Endometrium (tissue), 2 donors: ENCODE measurements at regions not wholly inside any gene's neighbourhood (a gene's known extent, or its start where the extent isn't known, plus 50 kb on each side); places are given as distances from the start of the nearest gene placed in this dataset.
A peak's percentile ranks its signal among the peaks of the same experiment; 100 is the strongest.

Experiments used
- FAIRE-seq: peaks from 2 replicates; lab custom pipeline; 2012; peaks lifted over from hg19 to GRCh38; lab: Jason Lieb, UNC
- donor health status: control.
- donor health status: control.

DNA sequence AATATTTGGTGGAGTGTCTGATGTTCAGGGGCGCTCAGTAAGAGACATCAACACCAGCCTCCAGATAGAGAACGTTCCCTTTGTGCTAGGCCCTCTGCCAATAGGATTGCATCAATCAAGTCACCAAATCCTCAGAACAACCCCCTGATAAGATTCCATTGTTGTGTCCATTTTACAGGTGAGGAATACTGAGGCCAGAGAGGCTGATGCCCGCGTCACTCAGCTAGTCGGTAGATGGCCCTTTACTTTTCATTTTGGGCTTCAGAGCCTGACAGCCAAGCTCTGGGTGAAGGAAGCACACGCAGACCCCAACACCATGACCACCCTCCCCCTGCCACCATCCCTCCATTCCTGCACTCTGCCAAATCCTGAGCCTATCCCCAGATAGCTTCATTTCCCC is 406.2 kb downstream of the PTPRU start:
- FAIRE-seq, result no peak

DNA sequence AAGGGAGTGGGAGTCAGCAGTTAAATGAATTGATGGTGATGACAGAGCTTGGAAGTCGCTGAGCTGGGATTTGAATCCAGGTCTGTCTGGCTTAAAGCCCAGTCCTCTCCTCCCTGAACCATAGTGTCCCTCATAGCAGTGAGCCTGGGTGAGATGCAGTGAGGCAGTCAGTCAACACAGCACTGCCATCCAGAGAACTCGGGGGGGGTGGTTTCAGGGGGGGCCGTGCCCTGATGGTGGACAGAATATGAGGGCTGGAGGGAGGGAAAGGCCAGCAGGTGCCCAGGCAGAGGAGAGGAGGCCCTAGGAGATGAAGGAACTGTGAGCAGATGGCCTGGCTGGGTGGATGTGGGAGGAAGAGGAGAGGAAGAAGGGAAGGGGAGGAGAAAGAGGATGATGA is 405.6 kb downstream of the PTPRU start:
- no peak for FAIRE-seq

DNA sequence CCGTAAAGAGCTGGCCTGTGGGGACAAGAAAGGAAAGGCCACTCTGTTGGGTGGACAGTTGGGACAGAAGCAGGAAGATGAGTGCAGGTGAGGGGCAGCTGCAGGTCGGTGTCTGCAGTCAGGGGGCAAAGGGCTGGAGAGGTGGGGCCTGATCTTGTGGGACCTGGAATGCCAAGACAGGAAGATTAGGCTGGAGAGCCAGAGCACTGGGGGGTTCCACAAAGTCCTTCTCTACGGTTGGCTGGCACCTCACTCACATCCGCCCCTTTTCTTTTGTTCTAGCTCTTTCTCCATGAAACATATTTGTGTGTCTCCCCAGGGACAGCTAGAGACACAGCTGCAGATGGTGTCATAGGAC is 404.1 kb downstream of the PTPRU start:
- no peak for FAIRE-seq

DNA sequence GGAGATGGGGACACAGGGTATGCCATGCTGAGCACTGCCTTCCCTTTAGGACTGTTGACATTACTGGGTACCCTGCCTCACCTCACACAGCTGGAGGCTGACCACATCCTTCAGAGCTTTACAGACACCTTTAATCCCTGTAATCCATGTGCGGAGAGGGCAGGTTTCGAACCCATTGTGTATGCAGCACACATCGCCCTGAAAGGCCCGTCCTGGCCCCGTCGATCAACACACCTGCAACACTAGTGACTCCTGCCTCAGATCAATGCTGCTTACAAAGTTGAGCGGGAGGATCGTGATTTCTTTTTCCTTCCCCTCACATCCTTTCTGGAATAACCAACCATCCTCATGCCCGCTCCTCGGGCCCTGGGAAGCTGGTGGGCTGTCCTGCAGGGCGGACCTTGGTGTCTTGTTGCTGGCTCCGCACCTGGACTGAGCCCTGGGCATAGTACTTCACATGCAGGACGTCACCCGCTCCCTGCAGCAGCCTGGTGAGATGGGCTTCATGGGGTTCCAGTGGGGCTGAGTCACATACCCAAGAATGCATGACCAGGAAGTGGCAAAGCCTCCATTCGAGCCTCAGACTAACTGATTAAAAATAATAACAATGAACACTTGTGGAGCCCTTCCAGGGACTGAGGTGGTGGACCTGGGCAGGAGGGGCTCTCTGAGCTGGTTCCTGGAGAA is 403.6 kb downstream of the PTPRU start:
- no peak for FAIRE-seq

DNA sequence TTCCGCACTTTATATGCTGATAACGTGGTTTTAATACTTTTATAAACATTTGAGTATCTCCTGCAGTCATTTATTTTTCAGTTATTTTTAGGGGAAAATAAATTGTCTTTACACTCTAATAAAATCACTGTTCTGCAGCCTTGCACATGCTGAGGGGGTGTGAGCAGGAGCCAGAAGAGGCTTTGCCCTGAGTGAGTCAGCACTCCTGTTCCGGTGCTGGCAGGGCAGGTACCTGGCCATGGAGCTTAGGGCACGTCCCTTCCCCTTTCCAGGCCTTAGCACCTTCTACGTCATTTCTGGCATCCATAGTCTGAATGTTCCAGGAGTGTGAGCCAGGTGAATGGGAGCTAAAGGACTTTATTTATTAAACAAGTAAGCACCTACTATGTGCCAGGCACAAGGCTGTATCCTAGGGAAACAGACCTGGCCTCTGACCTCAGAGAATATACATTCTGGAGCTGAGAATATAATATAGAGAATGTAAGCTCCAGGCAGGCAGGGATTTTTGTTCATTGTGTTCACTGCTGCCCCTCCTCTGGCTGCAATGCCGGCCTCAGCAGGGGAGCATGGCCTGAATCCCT is 402.9 kb downstream of the PTPRU start:
- no peak for FAIRE-seq

DNA sequence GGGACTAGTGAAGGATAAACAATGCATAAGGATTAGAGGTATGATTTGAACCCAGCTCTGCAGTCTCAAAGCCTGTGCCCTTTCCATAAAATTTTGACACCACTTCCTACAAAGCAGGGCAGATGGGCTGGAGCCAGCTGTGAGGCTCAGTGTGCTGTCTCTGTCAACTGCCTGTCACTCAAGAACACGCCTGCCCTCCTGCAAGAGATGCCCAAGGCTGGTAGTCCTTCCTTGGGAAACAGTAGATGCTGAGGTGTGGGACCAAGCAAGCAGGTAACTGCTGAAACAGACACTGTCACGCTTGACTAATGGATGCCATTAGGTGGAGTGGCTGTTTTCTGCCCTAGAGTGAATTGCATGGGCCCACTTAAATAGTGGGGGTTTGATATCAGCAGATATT is 402.0 kb downstream of the PTPRU start:
- FAIRE-seq, result no peak

DNA sequence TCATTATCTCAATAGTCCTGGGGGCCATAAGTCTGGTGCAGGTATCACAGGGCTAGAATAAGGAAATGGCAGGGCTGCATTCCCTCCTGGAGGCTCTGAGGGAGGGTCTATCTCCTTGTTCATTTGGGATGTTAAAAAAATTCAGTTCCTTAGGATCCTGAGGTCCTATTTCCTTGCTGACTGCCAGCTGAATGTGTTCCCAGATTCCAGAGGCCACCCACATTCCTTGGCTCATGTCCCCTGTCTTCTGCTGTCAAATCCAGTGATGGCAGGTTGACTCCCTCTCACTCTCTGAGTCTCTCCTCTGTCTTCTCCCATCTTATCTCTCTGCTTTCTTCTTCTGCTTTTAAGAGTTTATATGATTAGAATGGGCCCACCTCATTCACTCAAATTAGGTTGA is 400.6 kb downstream of the PTPRU start:
- FAIRE-seq, result no peak

DNA sequence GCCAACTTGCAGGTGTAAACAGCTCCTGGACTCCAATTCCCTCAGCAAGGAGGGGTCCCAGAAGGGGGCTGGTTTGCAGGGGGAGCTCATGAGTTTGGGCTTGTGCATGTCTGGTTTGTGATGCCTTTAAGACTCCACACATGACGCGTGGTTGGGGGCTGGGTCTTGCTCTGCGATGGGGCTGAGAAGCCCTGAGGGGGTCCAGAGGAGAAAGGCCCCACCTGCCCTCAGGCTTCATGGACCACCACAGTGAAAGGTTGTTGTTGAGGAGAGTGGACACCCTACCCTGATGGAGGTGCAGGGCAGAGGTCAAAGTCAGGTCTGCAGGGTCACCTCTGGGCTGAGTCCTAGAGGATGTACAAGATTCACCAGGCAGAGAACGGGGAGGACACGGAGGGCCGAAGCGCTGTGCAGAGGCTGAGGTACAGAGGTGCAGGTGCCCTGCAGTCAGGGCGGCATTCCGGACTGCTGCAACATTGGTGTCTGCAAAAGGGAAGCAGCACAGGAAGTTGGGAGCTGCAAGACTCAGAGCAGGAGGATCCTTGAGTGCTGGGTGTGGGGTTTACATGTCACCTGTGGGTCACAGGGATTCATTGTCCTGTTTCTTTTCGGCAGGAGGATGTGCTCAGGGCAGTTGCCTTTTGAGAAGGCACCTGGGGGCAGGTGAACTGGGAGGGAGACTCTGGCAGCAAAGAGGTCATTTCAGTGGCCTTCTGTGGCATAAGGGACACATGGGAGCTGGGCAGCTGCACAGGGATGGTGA is 399.4 kb downstream of the PTPRU start:
- no peak for FAIRE-seq

DNA sequence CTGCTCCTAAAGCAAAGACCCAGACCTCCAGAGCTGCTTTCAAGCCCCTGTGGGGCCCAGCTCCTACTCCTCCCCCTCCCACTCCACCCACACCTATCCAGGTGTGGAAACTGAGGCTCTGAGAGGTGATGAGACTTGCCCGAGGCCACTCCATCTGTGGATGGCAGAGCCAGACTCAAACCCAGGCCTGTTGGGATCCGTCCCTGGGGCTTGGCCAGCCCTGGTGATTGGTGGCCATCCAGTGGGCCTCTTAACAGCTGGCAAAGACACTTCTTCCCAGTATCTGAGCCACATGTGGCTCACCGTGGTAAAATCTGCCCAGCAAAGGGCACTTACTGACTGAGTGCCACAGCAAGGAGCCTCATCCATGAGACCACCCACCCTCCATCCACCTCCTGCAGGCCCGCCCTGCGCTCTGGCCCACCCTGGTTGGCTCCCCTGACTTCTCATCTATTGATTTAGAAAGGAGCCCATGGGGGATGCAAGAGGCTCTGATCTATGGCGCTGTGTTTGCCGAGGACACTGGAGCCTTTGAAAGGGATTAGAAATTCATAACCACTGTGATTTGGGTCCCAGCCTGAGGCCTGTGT is 398.5 kb downstream of the PTPRU start:
- FAIRE-seq, result no peak

DNA sequence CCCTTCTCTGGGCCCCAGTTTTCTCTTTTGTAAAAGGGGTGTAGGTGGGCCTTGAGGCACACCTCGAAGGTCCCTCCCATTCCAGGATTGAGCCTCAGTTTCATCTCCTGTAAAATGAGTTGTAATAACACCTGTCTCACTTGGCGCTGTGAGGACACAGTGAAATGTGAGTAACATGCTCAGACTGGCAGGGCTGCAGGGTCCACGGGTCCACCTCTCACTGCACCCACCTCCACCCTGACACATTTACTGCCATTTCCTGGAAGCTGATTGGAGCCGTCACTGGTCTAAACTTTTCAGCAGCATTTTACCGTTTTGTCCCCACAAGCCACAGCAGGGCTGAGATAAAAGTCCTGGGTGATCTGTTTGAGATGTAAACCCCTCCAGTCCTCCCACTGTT is 398.0 kb downstream of the PTPRU start:
- FAIRE-seq, result no peak

DNA sequence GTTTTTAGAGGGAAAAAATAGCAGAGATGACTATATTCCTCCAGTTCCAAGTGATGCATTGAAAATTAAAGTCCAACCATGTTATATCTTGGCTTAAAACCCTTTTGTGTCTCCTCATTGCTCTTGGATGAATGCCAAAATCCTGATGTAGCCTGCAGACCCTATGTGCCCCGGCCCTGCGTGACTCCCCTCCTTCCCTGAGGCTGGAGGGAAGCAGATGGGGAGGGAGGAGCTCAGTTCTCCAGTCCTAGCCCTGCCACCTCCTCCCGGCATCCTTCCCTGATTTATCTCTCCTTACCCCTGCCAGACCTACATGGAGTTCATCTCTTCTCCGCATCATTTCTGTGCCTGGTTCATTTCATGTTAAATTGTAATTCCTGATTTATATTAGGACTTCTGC is 397.4 kb downstream of the PTPRU start:
- no peak for FAIRE-seq

DNA sequence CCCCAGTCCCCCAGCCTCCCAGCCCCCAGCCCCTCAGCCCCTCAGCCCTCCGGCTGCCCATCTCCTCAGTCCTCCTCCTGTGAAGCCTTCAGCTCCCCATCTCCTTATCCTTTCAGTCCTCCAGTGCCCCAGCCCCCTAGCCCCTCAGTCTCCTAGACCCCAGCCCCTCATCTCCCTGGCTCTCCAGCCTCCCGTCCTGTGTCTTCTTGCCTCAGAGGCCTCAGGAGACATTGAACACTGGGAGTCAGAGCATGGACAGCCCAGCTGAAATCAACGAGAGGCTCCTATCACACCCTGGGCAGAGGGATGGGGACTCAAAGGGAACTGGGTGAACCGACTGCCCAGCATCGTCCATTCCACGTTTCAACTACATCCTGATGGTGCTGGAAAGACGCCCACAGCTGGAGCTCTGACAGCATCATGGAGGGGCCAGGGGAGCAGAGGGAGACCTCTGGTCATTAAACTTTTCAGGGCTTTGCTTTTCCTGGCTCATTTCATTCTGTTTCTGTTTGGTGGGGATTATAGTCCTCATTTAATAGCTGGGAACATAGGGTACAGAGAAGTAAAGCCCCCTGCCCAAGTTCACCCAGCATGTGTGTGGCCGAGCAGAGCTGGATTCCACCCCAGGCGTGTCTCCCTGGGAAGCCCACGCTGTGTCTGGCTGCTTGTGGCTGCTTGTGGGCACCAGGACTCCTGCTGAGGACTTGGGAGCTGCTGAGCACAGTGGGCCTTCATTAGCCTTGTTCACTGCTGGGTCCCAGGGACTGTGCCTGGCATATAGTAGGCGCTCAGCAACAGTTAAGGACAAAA is 396.7 kb downstream of the PTPRU start:
- no peak for FAIRE-seq

DNA sequence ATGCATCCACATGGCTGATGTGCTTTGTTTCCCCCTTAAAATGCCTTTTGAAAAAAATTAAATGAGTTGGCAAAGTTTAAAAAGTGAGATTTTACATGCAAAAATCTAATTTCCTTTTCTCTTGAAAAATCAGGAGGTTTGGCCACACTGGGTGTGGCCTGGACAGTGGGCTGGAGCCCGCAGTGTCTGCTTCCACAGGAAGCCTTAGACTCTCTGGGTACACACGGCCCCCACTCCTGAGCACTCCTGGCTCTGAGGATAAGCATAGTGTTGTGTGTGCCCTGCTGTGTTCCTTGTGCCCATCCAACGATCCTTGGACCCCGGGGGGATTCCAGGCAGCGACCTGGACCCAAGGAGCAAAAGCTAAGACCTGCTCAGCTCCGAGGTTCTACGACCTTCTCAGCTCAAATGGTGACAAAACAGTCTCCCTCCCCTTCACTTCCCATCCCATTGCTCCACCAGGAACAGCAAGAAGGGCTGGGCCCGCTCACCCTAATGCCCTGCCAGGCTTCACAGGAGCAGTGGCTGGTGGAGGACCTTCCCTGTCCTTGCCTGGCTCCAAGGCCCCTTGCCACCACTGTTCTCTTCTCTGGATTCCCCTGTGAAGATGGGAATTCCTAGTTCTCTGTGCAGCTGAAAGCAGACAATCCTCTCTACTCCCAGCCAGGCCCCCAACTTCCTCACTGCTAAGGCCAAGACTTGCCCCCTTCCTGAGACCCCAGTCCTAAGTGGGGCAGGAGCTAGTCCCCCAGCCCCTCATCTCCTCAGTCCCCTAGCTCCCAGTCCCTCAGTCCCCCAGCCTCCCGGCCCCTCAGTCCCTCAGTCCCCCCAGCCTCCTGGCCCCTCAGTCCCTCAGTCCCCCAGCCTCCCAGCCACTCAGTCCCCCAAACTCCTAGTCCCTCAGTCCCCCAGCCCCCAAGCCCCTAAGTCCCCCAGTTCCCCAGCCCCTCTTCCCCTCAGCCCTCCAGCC is 395.8 kb downstream of the PTPRU start:
- no peak for FAIRE-seq

DNA sequence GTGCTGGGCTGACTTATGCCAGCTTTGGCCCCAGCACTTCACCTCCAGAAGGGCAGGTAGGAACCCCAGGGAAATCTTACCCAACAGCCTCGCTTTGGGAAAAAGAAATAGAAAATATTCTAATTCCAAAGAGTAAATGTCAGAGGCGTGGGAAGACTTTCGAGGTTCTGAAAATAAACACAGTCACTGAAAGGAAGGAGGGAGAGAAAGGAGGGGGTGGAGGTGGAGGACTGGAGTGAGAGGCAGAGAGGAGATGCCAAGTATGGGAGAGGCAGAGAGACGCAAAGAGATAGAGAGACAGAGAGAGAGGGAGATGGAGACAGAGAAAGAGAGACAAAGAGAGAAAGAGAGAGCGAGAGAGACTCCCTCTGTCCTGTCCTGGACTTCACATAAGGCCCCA is 395.0 kb downstream of the PTPRU start:
- peak; percentile 33 for FAIRE-seq

DNA sequence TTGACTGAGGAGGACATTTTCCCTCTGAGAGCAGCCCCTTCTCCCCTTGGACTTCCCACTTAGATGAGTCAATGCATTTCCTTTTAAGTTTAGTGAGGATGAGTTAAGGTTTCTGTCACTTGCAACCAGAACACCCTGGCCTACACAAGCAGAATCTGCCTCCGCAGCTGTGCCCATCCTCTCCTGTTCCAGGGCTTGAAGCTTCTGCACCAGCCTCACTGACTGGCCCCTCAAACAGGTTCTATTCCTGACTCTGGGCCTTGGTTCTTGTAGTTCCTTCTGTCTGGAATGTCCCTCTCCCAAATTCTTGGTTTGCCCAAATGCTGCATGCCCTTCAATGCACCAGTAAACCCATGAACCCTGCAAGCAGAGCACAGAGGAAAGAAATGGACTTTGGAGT is 394.4 kb downstream of the PTPRU start:
- no peak for FAIRE-seq

DNA sequence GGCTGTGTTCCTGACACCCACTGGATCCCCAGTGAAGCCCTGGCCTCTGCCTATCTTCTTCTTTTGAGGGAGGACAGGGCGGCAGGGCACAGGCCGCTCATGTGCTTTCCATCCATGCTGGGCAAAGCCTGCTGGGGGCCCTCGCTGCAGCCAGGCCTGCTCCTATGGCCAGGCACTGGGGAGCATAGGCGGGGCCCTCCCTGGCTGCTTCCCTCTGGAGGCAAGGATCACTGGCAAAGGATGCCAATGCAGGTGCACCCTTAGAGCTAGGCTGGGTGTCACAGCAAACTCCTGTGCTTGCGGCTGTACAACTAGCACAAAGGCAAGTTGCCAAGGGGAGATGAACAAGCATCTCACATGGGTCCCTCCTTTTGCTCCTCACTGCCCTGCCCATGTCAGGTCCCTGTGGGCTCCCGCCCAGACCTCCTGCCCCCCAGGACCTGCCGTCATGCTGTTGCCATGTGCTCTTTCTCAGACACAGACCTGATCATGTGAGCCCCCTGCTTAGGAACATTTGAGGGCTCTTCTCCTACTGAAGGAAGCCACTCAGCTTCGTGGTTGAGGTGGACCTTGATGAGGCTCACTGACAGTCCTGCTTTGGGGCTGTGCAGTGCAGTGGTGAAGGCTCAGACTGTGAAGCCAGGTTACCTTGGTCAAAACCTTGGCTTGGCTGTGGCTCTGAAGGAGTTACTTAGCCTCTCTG is 393.6 kb downstream of the PTPRU start:
- no peak for FAIRE-seq

DNA sequence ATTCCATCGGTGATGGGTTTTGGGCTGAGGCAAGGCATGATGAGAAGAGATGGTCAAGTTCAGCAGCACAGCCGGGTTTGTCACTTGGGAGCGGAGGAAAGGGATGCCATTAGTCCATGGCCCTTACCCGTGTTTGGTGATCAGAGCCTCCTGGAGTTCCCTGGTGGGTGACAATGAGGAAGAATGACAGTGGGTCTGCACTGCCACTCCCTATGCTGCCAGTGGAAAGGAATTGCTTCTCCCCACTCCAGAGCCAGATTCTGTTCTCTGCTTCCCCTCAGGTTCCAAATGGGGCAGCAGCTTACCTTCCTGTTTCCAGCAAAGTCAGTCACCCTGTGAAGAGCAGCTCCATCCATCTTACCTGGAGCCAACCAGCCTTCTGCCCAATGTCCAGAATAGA is 393.1 kb downstream of the PTPRU start:
- no peak for FAIRE-seq

DNA sequence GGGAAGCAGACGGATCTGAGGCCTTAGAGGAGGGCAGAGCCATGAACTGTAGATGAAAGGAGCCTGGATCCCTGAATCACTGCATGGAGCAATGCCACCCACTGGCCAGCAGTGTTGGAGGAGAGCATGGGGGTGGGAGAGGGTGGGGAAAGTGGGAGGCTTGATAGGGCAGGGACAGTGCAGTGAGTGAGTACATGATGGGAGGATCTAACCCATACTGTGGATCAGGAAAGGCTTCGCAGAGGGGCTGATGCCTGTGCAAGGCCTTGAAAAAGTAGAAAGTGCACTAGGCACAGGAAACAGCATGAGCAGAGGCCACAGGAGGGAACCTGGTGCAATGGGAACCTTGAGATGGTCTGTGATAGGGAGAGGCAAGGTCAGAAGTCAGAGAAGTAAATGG is 391.9 kb downstream of the PTPRU start:
- FAIRE-seq, result no peak

DNA sequence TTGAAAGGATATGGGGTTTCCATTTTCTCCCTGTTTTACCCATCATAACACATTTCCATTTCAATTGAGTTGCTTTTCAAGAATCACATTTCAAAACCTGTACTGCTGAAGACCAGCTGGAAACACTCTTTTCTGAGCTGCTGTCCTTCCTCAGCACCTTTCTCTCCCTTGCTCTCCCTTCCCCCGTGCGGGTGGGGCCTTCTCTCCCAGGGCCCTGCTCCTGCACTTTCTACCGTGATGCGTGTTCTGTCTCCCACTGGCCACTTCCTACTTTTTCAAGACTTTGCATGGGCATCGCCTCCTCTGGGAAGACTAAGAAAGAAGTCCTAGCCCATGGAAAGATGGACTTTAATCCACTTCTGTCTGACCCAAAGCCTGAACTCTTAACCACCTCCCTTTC is 390.4 kb downstream of the PTPRU start:
- no peak for FAIRE-seq

DNA sequence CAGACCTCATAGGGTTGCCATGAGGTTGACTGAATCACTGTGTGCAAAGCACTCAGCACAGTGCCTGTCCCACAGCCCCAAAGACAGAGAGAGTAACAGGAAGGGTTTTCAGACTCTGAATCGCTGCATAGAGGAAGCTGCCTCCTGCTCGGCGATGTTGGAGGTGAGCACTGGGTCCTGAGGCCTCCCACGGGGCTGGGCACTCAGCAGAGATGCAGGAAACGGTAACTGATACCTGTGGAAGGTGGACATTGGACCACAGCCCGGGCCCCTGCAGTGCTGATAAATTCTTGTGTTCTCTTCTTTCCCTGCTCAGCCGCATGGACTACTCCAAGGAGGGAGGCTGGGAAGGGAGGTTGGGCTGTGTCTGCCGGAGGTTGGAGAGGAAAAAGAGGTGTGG is 389.7 kb downstream of the PTPRU start:
- FAIRE-seq, result no peak

DNA sequence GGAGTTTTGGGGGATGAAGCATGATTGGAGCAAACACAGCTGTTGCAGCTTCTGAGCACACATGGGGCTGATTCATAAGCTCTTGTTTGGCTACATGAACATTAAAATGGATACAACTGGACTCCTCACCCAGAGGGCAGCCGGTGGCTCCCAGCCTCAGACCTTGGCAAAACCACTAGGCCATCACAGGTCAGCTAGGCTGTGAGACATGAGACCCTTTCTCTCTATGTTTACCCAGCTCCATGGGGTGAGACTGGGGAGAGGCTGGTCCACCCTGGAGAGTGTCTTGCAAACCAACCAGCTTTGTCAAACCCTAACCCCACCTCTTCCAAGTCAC is 388.7 kb downstream of the PTPRU start:
- no peak for FAIRE-seq
